ENCODE measurements at regions not wholly inside any gene's neighbourhood (a gene's known extent, or its start where the extent isn't known, plus 50 kb on each side); places are given as distances from the start of the nearest gene placed in this dataset.
A peak's percentile ranks its signal among the peaks of the same experiment; 100 is the strongest.

DNA sequence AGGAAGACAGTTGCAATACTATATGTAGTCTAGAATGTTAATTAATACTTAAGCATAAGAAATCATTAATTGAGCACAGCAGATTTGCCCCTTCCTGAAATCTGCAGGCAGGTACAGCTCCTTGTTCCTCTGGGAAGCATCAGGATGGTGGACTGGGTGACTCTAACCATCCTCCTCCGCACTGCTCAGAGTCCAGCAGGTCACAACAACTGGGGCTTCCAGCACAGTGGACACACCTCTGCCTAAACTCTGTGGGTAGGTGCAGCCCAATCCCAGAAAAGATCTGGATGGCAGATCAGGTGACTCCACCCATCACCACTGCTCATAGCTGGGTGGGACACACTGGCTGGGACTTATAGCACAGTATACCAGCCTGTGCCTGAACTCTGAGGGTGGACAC is 189.9 kb upstream of the TMCO5A start:
- TF ChIP-seq, protein P1, sequence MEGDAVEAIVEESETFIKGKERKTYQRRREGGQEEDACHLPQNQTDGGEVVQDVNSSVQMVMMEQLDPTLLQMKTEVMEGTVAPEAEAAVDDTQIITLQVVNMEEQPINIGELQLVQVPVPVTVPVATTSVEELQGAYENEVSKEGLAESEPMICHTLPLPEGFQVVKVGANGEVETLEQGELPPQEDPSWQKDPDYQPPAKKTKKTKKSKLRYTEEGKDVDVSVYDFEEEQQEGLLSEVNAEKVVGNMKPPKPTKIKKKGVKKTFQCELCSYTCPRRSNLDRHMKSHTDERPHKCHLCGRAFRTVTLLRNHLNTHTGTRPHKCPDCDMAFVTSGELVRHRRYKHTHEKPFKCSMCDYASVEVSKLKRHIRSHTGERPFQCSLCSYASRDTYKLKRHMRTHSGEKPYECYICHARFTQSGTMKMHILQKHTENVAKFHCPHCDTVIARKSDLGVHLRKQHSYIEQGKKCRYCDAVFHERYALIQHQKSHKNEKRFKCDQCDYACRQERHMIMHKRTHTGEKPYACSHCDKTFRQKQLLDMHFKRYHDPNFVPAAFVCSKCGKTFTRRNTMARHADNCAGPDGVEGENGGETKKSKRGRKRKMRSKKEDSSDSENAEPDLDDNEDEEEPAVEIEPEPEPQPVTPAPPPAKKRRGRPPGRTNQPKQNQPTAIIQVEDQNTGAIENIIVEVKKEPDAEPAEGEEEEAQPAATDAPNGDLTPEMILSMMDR (IDR thresholded peaks at IDR 0.05; ENCODE audit: control insufficient read depth, insufficient read depth, low read depth, low read length, missing control alignments), result no peak
- no peak for DNase-seq (ENCODE audit: low read depth)
- H3K4me3 ChIP-seq (ENCODE audit: control insufficient read depth, low read depth, low read length), result no peak overlapping the region

- TF ChIP-seq, protein P1 (IDR thresholded peaks at IDR 0.05; ENCODE audit: control insufficient read depth, insufficient read depth, low read depth, low read length, missing control alignments), result no peak
Observed at GRCh38 chr15:37751401-37751800, 183.0 kb upstream of the TMCO5A start.

GRCh38 chr15:37756407-37756806 is 178.0 kb upstream of the TMCO5A start:
- TF ChIP-seq, protein P1 (IDR thresholded peaks at IDR 0.05; ENCODE audit: control insufficient read depth, insufficient read depth, low read depth, low read length, missing control alignments), result no peak
- H3K4me3 ChIP-seq (ENCODE audit: control insufficient read depth, low read depth, low read length), result no peak overlapping the region
- no peak for DNase-seq (ENCODE audit: low read depth)

More at GRCh38 chr15:37751401-37751800, 183.0 kb upstream of the TMCO5A start:
- DNase-seq (ENCODE audit: low read depth), result no peak
- H3K4me3 ChIP-seq (ENCODE audit: control insufficient read depth, low read depth, low read length), result no peak overlapping the region

DNA sequence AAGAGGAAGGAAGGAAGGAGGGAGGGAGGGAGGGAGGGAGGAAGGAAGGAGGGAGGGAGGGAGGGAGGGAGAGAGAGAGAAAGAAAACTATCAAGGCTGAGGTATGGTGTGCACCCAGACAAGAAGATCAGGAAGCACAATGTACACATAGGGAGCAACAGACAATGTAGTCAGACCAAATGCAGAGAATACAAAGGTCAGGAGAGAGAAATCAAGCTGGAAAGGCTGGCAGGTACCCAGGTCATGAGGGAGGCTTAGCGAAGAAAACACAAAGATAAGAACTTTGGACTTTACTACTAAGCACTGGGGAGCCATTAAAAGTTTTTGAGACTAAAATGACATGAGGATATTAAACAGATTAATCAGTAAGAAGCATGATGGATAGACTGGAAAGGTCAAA is 176.0 kb upstream of the TMCO5A start:
- no peak for DNase-seq (ENCODE audit: low read depth)
- TF ChIP-seq, protein P1 (IDR thresholded peaks at IDR 0.05; ENCODE audit: control insufficient read depth, insufficient read depth, low read depth, low read length, missing control alignments), result no peak
- no peak overlapping the region for H3K4me3 ChIP-seq (ENCODE audit: control insufficient read depth, low read depth, low read length)

- no peak overlapping the region for H3K4me3 ChIP-seq (ENCODE audit: control insufficient read depth, low read depth, low read length)
- TF ChIP-seq, protein P1 (IDR thresholded peaks at IDR 0.05; ENCODE audit: control insufficient read depth, insufficient read depth, low read depth, low read length, missing control alignments), result peak; percentile 65
- peak; percentile 8 for DNase-seq (ENCODE audit: low read depth)
Observed at GRCh38 chr15:37764733-37765191, 169.7 kb upstream of the TMCO5A start.

DNA sequence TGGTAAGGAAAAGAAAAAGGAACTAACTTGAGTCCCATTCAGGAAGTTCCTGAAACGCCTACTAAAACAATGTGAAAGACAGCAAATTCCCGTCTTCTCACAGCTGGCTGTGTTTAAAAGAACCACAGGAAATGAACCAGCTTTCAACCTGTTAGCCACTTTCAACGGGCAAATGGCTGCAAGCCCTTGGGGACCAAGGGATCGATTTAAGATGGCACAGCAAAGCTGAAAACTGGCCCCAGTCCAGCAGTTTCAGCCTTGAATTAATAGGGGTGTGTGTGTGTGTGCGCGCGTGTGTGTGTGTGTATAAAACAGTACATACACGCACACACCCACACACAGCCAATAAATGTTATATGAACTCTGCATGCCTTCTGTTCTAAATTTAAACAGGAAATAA is 168.7 kb upstream of the TMCO5A start:
- no peak overlapping the region for H3K4me3 ChIP-seq (ENCODE audit: control insufficient read depth, low read depth, low read length)
- no peak for DNase-seq (ENCODE audit: low read depth)
- TF ChIP-seq, protein P1 (IDR thresholded peaks at IDR 0.05; ENCODE audit: control insufficient read depth, insufficient read depth, low read depth, low read length, missing control alignments), result no peak

All from AG09309 (cell line).